ENCODE measurements at regions not wholly inside any gene's neighbourhood (a gene's known extent, or its start where the extent isn't known, plus 50 kb on each side); places are given as distances from the start of the nearest gene placed in this dataset.

- TF ChIP-seq CTCF (IDR thresholded peaks at IDR 0.05) (no peak), POLR2A (IDR thresholded peaks at IDR 0.05) (no peak)
Observed at GRCh38 chr18:21180588-21180987, 61.4 kb upstream of the GREB1L start.

Measured in thyroid gland (tissue), 4 donors.